D341Med (cell line): ENCODE measurements at regions not wholly inside any gene's neighbourhood (a gene's known extent, or its start where the extent isn't known, plus 50 kb on each side); places are given as distances from the start of the nearest gene placed in this dataset.

Experiments used
- DNase-seq: peaks from one replicate; pipeline ENCODE4 v3.0.0; 2012; ENCODE audit warnings: low spot score

DNA sequence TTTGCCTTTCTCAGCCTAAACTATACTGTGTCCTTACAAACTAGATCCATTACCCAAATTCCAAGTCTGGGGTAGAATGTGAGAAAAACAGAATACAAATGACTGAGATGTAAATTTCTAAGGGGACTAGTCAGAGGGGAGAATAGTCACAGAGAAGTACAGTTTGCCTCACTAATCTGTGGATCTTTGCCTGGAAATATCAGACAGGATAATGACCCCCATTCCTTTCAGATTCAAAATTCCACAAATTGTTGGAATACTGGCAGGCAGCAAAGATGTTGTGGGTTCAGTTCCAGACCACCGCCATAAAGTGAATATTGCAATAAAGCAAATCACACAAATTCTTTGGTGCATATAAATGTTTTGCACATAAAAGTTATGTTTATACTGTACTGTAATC lies 762.8 kb upstream of the NR2F2 start:
- DNase-seq: no peak

DNA sequence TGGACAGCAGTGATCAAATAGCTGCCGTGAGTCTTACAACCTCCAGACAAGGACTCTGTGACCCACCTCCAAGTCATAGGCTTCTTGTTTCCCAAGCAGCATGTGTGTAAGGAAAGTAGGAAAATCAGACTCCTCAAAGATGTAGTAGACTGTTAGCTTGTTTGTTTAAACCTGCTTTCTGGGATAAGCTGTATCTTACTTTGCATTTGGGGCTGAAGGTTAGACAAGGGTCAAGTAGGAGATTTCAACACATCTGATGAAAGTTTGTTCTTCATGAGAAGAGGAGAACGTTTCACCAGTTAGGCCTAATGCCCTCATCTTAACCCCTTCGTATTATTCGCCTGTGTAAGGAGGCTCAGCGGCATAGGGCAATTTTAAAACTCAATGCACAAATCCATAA lies 756.4 kb upstream of the NR2F2 start:
- DNase-seq: no peak

DNA sequence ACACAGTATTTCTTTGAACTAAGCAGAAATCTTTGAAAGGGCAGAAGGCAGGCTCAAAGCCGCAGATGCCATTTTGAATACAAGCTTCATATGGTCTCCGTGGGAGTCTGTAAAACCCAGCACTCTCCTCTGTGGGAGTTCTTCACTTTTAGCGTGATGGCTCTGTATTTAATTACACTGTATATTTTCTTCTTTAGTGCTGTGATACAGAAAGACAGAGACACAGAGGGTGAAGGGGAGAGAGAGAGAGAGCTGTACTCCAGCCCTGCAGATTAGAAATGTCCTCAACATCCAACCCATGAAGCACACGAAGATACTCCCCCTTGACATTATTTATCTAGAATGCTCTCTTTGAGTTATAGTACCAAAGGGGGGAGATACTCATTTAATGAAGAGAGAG lies 752.6 kb upstream of the NR2F2 start:
- no peak for DNase-seq

DNA sequence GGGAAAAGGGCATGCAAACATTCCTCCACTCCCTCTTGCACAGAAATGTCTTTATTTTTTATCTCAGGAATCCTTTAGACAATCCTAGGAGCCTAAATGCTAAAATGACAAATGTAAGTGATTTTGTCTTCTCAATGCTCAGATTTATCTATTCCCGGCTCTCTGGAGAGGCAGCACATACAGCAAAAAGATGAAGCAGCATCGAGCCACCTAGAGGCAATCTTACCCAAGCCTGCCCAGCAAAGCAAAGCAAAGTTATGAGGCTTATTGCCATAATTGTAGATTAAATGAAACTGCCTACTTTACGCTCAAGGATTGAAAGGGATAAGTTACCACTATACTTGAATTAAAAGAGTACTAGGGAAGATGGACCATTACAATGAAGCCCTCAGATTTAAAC lies 750.4 kb upstream of the NR2F2 start:
- no peak for DNase-seq

DNA sequence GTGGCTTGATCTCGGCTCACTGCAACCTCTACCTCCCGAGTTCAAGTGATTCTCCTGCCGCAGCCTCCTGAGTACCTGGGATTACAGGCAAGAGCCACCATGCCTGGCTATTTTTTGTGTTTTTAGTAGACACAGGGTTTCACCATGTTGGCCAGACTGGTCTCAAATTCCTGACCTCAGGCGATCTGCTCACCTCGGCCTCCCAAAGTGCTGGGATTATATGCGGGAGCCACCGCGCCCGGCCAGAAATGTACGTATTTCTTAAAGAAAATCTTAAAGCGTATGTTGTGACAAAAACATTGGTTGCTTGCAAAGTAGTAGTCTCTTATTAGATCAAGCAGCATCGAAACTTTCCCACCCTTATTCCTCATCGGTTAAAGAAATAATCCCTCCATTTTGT lies 748.9 kb upstream of the NR2F2 start:
- no peak for DNase-seq

DNA sequence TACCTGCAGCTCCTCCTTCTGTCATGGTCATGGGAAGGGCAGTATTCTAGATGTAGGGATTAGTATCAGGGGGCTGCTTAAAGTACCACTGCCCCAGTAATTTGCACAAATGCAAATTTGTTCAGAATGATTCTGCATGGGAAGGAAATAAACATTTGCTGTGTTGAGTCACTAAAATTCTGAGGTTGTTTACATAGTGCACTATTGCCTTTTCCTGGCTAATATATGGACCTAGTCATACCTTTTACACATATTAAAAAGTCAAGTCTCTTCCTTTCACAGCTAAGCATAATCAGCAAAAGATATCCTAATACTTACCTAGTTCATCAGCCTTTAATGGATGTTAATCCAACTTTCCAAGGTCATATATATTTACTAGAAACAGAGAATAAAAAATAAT lies 746.4 kb upstream of the NR2F2 start:
- no peak for DNase-seq

DNA sequence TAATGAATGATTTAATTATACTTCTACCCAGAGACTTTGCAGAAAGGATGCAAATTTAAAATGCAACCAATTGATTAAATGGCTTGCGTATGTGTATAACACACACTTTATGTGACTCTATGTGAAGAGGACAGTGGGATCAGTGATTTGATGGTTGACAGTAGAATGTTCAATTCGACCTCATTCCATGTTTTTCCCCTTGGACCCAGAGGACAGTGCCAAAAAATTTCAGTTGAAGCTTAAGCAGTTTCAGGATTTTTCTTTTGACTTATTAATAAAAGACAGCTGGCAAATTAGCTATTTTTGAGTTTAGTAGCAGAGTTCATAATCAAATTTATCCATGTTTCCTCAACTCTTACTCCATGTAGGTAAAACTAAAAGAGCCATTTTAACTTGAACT lies 742.4 kb upstream of the NR2F2 start:
- DNase-seq: no peak

DNA sequence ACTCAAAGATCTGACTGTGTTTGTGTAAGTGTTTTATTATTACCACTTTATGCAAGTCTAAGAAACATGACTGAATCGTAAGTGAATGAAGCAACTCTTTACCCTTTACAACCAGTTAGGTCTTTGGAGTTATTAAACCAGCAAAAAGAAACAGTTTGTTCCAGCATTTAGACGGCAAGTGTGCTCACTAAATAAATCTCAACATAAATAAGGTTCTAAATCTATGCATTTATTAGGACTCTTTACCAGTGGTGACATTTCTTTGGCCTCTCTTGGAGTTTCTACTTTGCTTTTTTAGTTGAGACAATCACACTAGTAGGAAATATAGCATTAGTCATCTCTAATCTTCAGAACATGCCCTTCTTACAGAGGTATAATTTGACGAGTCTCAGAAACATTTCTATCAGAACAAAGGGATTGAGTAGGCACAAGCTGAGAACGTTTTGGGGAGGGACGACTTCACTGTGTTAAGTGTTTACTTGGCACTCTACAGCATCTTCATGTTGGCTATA lies 739.9 kb upstream of the NR2F2 start:
- no peak for DNase-seq

DNA sequence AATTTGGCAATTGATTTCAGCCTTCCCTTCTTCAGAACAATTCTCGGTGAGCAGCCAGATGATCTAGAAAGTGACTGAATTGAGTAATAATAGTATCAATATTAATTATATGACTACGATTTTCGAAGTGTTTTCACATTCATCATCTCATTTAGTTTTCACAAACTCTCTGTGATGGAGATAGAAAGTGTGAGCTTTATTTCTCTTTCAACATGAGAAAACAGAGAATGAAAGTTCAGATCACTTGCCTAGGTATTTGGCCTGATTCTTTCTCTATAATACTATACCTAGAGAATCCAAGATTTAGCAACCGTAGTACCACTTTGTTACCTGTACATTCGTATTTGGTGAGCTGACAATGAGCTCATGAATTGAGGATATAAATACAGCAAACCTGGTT lies 739.2 kb upstream of the NR2F2 start:
- no peak for DNase-seq

DNA sequence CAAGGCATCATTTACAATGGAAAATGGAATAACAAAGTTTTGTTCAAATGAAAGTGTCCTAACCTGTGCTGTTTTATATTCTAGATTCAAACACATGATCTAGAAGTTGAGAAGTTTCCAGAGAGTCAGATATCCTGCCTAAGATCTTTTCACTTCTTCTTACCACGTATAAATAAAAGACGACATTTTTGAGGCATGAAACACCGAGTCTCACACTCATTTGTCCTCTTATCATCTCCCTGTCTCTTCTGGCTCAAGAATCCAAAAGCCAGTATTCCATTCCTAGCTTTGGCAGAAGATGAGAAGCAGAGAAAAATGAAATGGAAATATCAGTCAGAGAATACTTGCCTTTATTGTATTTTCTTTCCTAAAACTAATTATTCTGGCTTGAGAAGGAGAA lies 738.6 kb upstream of the NR2F2 start:
- no peak for DNase-seq

DNA sequence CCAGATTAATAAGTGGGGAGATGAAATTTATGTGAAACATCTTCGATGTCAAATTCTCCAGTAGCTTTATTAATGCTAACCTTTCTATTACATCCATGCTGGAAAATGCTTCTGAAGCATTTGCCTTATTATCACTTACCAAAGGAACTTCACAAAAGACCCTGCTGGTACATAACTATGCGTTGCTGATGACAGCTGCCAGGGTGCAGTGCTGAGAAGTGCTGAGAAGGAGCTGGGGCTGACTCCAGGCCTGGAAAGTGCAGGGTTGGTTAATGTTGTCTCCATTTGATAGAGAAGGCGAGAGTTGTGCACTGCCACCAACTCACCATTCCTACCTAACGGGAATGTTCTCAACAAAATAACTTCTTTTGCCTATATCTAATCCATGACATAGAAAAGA lies 736.0 kb upstream of the NR2F2 start:
- DNase-seq: no peak

DNA sequence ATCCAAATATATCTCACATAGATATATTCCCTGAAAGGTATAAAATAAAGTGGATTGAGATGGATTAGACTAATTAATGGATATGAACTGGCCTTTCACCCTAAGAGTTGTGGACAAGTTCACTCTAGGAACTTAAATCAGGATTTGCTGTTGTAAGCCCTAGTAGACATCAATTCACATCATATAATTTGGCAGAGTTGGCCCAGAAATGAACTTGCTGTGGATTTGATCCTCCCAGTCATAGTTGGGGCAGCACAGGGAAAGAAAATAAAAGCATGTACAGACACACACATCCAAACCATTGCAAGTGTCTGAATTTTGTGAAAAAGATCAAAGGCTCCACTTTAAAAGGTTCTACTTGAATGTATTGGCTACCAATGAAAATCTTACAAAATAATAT lies 734.7 kb upstream of the NR2F2 start:
- DNase-seq: no peak

DNA sequence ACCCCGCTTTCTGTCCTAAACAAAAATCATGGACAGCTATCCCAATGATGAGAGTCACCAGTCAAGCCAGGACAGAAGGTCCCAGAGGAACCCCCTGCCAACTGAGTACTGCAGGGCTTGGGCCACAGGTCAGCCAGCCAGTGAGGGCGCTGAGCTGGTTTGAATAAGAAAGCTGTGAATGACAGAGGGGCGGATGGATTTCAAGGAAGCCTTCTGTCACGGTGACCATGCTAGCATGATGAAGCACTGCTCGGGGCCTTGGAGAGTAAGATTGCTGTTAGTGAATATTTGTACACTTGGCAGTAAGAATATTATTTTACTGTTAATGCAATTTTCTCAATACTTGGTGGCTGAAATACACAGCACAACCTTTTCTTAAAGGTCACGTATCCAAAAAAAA lies 734.0 kb upstream of the NR2F2 start:
- DNase-seq: no peak

DNA sequence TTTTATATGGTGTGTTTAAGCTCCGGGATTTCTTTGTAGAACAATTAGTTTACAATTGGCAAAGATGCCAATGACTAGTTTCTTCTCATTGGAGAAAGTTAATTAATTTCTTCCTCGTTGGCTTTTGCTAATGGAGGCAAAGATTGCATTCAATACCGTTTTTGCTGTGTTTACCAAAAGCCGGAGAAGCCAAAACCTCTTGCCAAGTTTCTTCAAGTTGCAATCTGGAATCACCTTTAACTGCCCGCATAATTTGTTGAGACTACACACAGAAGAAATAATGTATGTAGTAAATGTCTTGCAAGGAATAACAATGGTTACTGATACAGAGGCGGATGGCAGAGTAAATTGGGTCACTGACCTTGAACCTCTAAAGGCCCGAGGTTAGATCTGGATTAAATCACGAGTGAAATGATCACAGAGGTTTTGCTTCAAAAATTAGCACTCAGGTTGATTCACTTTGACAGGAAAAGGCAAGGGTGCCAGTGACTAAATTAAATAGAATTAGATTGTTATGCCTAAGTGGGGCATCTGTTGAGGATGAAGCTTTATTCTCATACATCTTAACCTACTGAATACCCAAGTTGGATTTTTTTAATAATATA lies 732.1 kb upstream of the NR2F2 start:
- no peak for DNase-seq

DNA sequence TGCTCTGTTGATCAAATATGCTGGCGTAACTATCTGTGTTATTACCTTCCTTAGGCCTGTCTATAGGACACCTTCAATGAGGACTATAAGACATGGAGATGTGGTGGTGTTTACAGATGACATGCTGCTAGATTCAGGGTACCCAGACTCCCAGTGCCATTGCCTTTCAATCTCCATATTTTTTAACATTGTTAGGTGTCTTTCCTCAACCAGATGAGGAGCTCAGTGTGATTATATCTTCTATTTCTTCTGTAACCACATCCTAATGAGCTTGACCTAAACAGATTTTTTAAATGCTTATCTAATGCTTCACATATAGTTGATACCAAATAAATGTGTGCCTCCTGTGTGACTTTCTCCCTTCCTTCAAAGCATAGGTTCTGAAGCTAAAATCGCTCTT lies 730.1 kb upstream of the NR2F2 start:
- no peak for DNase-seq

DNA sequence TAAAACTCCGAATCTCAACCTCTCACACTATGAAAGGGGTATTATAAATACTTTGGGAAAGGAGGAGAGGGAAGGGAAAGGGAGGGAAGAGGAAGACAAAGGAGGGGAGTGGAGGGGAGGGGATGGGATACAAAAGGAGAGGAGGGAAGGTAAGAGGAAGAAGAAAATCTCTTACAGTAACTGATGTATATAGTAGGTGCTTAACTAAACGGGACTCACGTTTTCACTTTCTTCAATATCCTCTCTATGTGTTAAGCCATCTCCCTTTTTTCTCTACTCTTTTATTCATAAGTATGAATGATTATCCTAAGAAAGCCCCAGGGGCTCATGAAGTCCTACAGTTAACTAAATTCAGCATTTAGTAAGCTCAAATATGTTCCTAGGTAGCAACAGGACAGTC lies 729.6 kb upstream of the NR2F2 start:
- no peak for DNase-seq

DNA sequence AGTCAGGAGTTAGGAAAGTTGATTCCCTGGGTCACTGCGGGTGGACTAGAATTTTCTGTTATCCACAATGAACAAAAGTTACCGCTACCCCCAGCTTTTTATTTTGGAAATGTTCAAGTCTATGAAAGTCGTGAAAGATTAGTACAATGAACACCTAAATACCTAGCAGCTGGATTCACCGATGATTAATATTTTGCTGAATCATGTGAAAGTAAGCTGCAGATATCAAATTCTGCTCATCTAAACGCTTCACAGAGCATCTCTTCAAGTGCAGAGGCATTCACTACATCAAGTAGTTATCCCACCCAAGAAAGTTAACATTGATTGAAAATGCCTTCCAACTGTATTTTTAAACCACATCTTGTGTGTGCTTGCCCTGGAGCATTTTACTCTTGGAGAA lies 729.0 kb upstream of the NR2F2 start:
- DNase-seq: no peak

DNA sequence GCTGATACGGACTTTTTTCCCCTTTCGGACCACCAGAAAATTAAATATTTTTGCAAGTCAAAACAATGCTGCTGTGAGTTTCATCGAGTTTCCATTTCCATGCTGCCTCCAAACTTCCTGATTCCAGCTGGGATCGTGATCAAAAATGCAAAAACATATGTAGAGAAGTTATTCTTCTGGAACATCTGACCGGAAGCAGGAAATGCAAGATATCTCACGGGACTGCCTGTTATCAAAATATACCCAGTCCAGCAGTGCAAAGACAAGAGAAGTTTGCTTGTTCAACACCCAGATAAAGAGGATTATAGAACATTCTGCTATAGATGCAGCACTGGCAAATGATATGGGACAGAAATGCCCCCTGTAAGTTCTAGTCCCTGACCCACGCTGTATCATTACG lies 726.7 kb upstream of the NR2F2 start:
- no peak for DNase-seq

DNA sequence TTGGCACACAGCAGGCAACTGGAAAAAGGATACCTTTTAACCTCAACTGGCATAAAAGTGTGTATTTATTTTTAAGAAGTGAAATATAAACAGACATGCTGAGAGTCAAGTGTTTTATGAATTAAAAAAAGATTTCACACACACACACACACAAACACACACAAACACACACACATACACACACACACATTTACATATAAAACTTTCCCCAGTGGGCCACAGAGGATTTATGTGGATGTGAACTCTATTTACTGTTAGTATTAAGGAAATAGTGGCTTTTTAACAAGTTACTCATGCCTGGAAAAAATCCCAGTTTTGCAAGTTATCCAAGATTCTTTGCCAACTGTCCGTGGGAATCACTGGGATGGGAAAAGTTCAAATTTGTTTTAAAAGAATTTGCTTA lies 725.9 kb upstream of the NR2F2 start:
- DNase-seq: no peak

DNA sequence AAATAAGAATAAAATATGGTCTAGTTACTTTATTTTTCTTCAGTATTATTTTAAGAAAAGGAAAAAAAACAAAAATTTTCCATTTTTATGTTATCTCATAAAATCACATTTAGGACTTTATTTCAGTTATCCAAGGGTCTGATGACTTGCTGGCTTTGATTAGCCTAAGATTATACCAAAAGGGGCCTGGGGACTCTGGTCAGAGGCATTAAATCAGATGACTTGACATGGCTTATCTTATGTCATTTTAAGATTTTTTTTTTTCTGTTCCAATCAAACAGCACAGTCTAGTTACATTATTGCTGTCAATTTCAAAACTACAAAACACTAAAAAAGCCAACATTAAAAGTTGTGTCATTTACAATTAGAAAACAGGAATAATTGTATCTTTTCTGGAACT lies 725.4 kb upstream of the NR2F2 start:
- DNase-seq: no peak

DNA sequence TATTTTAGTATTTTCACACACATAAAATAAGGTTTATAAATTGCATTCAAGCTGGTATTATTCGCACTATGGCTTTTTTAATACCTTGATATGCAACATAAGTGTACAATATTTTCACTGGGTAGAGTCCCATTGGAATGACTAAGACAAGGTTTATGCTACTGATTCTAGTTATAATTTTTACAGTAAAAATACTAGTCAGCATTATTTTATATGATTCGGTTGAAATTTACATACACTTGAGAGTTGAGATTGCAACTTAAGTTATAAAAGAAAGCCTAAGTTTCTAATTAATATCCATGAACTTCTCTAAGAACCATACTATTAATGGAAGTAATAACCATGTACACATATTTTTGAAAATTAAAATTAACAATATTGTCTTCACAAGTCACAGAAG lies 723.9 kb upstream of the NR2F2 start:
- DNase-seq: no peak

DNA sequence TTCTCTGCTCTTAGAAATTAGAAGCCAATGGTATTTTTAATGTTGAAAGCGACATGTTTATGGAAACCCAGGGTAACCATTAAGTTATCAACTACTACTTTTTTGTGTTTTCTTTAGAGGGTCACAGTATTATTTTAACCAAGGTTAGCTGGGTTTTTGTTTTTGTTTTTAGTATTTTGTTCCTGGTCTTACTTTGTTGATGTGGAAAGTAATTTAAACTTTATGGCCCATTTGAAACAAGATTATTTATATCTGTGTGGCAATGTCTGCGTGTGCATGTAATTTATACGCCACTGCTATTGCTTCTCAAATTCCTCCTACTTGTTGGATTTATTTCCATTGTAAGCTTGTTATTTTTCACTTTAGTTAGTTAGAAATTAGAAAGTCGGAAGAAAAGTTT lies 722.1 kb upstream of the NR2F2 start:
- no peak for DNase-seq

DNA sequence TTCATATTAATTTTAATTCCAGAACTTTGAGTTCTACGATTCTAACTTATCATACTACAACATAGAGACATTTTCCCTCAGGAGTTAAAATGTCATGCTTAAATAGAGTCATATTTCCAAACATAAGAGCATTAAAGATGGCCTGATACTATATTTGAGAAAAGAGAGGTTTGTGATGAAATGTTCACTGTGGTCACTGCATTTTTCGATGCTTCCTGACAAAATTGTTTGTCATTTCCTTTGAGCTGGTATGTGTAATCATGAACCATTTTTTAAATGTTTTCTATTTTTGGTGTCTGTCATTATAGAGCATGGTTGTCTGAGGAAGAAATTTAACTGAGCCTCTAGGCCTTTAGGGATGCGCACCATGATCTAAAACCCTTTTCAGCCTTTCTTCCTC lies 721.4 kb upstream of the NR2F2 start:
- DNase-seq: no peak

DNA sequence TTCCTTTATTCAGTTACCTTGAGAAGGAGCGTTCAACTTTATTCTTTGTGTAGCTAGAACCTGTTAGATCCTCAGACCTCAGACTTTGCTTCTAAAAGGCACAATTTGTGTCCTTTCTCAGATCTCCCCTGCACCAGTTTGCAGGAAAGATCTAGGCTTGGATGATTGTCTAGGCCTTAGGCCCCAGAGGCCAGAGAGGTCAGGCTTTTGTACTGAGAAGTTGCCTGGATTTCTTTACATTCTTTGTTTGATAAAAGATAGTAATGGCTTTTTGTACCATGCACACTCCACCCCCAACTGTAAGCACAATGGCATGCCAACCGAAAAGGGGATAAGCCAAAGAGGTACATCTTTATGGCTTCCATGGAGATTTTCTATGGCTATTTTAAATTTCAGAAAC lies 719.6 kb upstream of the NR2F2 start:
- DNase-seq: no peak

DNA sequence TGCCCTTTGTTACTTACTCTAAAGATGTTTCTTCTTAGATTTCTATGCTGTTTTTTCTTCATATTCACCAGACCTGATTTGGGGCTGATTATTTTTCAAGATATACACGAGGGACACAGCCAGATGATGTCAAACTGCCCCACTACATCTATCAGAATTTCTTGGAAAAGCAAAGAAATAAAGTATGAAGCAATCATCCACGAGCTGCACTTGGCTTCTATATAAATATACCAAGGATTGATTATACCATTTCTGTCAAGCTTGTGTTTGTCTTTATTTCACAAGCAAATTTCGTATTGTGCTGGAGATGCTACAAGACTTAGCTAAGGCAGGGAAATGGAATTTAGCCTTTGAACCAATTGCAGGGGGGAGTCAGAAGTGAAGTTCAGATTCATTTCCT lies 715.1 kb upstream of the NR2F2 start:
- DNase-seq: no peak
